ENCODE measurements at regions not wholly inside any gene's neighbourhood (a gene's known extent, or its start where the extent isn't known, plus 50 kb on each side); places are given as distances from the start of the nearest gene placed in this dataset.

DNA sequence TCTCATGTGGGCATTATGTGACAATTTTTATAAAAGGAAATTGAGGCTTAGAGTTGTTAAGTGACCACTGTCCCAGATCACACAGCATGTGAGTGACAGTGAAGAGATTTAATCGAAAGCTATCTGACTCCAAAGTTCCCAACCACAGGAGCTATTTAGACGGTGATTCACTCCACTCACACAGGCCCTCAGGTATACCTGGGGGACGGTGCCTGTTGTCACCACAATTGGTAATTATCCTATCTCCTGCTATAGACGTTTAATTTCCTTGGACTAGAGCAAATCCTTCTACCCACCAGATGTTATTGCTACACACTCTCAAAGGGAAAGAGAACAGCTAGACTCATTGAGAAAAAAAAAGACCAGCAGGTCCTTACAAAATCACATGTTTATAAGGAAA lies 145.5 kb downstream of the KLF6 start:
- TF ChIP-seq, protein P1, sequence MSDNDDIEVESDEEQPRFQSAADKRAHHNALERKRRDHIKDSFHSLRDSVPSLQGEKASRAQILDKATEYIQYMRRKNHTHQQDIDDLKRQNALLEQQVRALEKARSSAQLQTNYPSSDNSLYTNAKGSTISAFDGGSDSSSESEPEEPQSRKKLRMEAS (IDR thresholded peaks at IDR 0.05; ENCODE audit: low read depth, low read length) = no peak
- TF ChIP-seq, protein P2, sequence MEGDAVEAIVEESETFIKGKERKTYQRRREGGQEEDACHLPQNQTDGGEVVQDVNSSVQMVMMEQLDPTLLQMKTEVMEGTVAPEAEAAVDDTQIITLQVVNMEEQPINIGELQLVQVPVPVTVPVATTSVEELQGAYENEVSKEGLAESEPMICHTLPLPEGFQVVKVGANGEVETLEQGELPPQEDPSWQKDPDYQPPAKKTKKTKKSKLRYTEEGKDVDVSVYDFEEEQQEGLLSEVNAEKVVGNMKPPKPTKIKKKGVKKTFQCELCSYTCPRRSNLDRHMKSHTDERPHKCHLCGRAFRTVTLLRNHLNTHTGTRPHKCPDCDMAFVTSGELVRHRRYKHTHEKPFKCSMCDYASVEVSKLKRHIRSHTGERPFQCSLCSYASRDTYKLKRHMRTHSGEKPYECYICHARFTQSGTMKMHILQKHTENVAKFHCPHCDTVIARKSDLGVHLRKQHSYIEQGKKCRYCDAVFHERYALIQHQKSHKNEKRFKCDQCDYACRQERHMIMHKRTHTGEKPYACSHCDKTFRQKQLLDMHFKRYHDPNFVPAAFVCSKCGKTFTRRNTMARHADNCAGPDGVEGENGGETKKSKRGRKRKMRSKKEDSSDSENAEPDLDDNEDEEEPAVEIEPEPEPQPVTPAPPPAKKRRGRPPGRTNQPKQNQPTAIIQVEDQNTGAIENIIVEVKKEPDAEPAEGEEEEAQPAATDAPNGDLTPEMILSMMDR (IDR thresholded peaks at IDR 0.05; ENCODE audit: low read depth, low read length) = no peak
- TF ChIP-seq POLR2A (IDR thresholded peaks at IDR 0.05; ENCODE audit: extremely low read depth, insufficient read length) = no peak
